G401 (cell line): ENCODE measurements at regions not wholly inside any gene's neighbourhood (a gene's known extent, or its start where the extent isn't known, plus 50 kb on each side); places are given as distances from the start of the nearest gene placed in this dataset.

Experiments
- DNase-seq: peaks from one replicate; pipeline ENCODE4 v3.0.0-alpha.2; 2015; ENCODE audit warnings: low spot score
- in situ Hi-C: cut with HindIII; loops from 2 replicates; pipeline ENCODE4 v1.10.0; 2016; ENCODE audit warnings: low sequenced_read_pairs, mixed read lengths

GRCh38 chr18:31213641-31214040, 51.0 kb upstream of the DSC1 start:
- no peak for DNase-seq
- in situ Hi-C loops = no loop called here

- in situ Hi-C loops = no loop called here
- no peak for DNase-seq
These were observed 54.6 kb upstream of the DSC1 start for GRCh38 chr18:31217038-31217849.

- DNase-seq = no peak
- in situ Hi-C loops = no loop called here
These were observed 56.2 kb upstream of the DSC1 start for GRCh38 chr18:31218671-31219383.

GRCh38 chr18:31219395-31219794, 56.7 kb upstream of the DSC1 start:
- in situ Hi-C loops = no loop called here
- no peak for DNase-seq

- DNase-seq = no peak
- in situ Hi-C loops = no loop called here
These were observed 60.7 kb upstream of the DSC1 start for GRCh38 chr18:31223371-31223770.

- no peak for DNase-seq
- in situ Hi-C loops = no loop called here
These were observed 63.0 kb upstream of the DSC1 start for GRCh38 chr18:31225668-31226067.

- no peak for DNase-seq
- in situ Hi-C loops = no loop called here
These were observed 65.0 kb upstream of the DSC1 start for GRCh38 chr18:31227497-31228229.

GRCh38 chr18:31229829-31230228, 67.2 kb upstream of the DSC1 start:
- in situ Hi-C loops = no loop called here
- no peak for DNase-seq

- in situ Hi-C loops = no loop called here
- DNase-seq = no peak
These were observed 67.8 kb upstream of the DSC1 start for GRCh38 chr18:31230495-31230894.

GRCh38 chr18:31232013-31232412, 69.4 kb upstream of the DSC1 start:
- in situ Hi-C loops = no loop called here
- no peak for DNase-seq

GRCh38 chr18:31232775-31233424, 70.2 kb upstream of the DSC1 start:
- in situ Hi-C loops = no loop called here
- no peak for DNase-seq

- in situ Hi-C loops = no loop called here
- no peak for DNase-seq
These were observed 71.1 kb upstream of the DSC1 start for GRCh38 chr18:31233621-31234275.

GRCh38 chr18:31235856-31236255, 73.2 kb upstream of the DSC1 start:
- DNase-seq = no peak
- in situ Hi-C loops = no loop called here

- no peak for DNase-seq
- in situ Hi-C loops = no loop called here
These were observed 74.5 kb upstream of the DSC1 start for GRCh38 chr18:31237142-31237541.

- in situ Hi-C loops = no loop called here
- no peak for DNase-seq
These were observed 76.5 kb upstream of the DSG1 start for GRCh38 chr18:31241425-31241824.

- in situ Hi-C loops = no loop called here
- DNase-seq = no peak
These were observed 76.0 kb upstream of the DSG1 start for GRCh38 chr18:31241900-31242409.

- DNase-seq = no peak
- in situ Hi-C loops = no loop called here
These were observed 74.0 kb upstream of the DSG1 start for GRCh38 chr18:31243740-31244512.

GRCh38 chr18:31244771-31245394, 73.1 kb upstream of the DSG1 start:
- no peak for DNase-seq
- in situ Hi-C loops = no loop called here
